Stimulated activated naive B cell treated with anti-CD40 and anti-IgM and Interleukin-4, amounts not matched to agents 10 μg/mL and 1 μg/mL and 100 μg/mL, for 72 hours (primary cell): ENCODE measurements at regions not wholly inside any gene's neighbourhood (a gene's known extent, or its start where the extent isn't known, plus 50 kb on each side); places are given as distances from the start of the nearest gene placed in this dataset.
A peak's percentile ranks its signal among the peaks of the same experiment; 100 is the strongest.
"Not testable (repeated sequence)": the region's sequence is repeated elsewhere in the genome, so short reads cannot be mapped to it uniquely, and the experiment has no call there.

ENCODE experiments used
- ATAC-seq, 2 donors: fragments of 150-1000 bp; cut with Tn5 transposase; replicated peaks; 2 replicates each; pipeline ENCODE4 v1.10.0; 2021; ENCODE audit warnings: moderate library complexity in 1 of 2
- DNase-seq: peaks from one replicate; pipeline ENCODE4 v3.0.0; 2021
- H3K27ac Mint-ChIP-seq: one replicate; pipeline ENCODE4 v1.8.0; 2022; ENCODE audit warnings: mild to moderate bottlenecking, mixed read lengths
- H3K27me3 Mint-ChIP-seq, 2 donors: one replicate each; pipeline ENCODE4 v1.8.0; 2022; ENCODE audit warnings: mixed read lengths in 2 of 2
- H3K36me3 Mint-ChIP-seq, 2 donors: one replicate each; pipeline ENCODE4 v1.8.0; 2022; ENCODE audit warnings: mixed read lengths in 2 of 2, mild to moderate bottlenecking in 1 of 2
- H3K4me1 Mint-ChIP-seq, 2 donors: one replicate each; pipeline ENCODE4 v1.8.0; 2022; ENCODE audit warnings: mixed read lengths in 2 of 2, mild to moderate bottlenecking in 1 of 2
- H3K4me3 Mint-ChIP-seq, 2 donors: one replicate each; pipeline ENCODE4 v1.8.0; 2022; ENCODE audit warnings: mild to moderate bottlenecking in 2 of 2, mixed read lengths in 2 of 2, moderate library complexity in 1 of 2
- H3K9me3 Mint-ChIP-seq, 2 donors: one replicate each; pipeline ENCODE4 v1.8.0; 2022; ENCODE audit warnings: mixed read lengths in 2 of 2, mild to moderate bottlenecking in 1 of 2

DNA sequence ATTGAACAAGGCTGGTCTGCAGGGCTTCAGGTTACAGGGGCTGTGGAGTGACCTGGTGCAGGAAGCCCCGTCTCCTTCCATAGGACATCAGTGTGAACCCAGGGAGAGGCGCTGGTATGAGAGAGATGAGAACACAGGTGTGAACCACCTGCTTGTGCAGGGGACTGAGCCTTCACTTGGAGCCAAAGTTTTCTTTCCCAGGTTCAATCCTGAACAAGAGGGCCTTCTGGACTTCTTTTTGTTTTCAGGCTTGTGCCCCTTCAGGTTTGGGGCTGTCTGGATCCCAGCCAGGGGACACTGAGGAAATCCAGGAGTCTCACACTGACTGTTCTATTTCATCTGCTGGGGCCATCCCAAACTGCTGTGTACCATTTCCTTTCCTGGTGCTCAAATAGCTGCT lies 88.6 kb downstream of the GGTLC2 start:
- not testable (repeated sequence) for H3K27me3 Mint-ChIP-seq, H3K27ac Mint-ChIP-seq, ATAC-seq, DNase-seq, H3K4me1 Mint-ChIP-seq, H3K4me3 Mint-ChIP-seq, H3K9me3 Mint-ChIP-seq, H3K36me3 Mint-ChIP-seq

DNA sequence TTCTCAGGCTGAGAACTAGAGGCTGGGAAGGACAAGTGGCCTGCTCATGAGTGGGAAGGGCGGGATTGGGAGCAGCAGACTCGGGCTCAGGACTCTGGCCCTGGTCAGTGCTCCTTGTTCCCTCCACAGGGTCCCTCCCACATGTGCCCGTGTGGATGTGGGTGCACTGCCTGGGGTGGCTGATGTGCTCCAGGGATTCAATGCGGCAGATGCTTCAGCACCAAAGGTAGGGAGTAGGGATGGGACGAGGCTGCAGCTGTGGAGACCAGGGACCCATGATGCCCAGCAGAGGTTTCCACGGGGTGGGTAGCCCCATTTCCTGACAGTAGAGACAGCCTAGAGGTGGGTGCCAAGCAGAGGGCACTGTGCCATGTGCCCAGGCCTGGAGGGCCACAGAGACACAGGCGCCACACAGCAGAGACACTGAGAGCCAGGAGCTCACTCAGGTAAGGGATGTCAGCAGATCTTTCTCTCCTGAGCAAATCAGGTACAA lies 89.5 kb downstream of the GGTLC2 start:
- no peak for ATAC-seq
- no peaks in the 10 kb centered on the region for H3K36me3 Mint-ChIP-seq
- H3K4me1 Mint-ChIP-seq: peaks cover 1 to 9% of the 10 kb centered on the region in 2 donors

DNA sequence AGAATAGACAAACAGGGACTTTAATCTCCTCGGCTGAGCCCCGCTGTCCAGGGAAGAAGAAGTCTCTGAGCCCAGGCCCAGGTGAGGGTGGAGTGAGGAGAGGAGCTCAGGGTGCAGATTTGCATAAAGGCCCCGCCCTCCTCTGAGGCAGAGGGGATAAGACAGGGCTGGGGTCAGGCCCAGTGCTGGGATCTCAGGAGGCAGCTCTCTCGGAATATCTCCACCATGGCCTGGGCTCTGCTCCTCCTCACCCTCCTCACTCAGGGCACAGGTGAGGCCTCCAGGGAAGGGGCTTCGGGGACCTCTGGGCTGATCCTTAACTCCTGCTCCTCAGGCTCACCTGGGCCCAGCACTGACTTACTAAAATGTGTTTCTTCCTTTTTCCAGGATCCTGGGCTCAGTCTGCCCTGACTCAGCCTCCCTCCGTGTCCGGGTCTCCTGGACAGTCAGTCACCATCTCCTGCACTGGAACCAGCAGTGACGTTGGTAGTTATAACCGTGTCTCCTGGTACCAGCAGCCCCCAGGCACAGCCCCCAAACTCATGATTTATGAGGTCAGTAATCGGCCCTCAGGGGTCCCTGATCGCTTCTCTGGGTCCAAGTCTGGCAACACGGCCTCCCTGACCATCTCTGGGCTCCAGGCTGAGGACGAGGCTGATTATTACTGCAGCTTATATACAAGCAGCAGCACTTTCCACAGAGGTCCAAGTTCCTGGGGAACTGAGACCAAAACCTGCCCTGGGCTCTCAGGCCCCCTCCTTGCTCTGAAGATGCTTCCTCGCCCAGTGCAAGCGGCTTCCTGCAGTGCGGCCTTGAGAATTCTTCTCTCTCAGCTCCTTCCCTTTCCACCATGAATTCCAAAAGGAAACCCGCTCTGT lies 90.2 kb downstream of the GGTLC2 start:
- ATAC-seq: peak; percentile 39 to 48
- not testable (repeated sequence) for H3K27ac Mint-ChIP-seq, H3K4me1 Mint-ChIP-seq, H3K9me3 Mint-ChIP-seq, H3K27me3 Mint-ChIP-seq, H3K4me3 Mint-ChIP-seq, H3K36me3 Mint-ChIP-seq, DNase-seq

More for the DNA sequence above, 89.5 kb downstream of the GGTLC2 start:
- H3K27ac Mint-ChIP-seq: no peak overlapping the region
- no peaks in the 10 kb centered on the region for H3K9me3 Mint-ChIP-seq
- no peak overlapping the region for H3K4me3 Mint-ChIP-seq
- DNase-seq: no peak
- peaks cover under 1 to 8% of the 10 kb centered on the region in 2 donors for H3K27me3 Mint-ChIP-seq

DNA sequence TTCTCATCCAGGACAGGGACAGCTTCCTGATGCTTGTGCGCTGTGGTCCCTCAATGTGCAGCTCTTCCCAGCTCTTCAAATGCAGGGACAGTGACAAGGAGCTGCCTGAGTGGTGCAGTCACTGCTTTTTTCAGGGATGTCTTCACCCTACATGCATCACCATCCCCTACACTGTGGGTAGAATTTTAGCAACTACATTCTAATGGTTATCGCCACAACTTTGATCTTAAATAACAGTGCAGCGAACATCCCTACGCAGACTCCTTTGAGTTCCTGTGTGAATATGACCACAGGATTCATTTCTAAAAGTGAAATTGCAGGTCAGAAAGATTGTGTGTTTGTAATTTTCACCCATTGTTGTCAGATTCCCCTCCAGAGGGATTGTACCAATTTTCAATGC lies 90.9 kb downstream of the GGTLC2 start:
- H3K4me3 Mint-ChIP-seq, ATAC-seq: not testable (repeated sequence)

DNA sequence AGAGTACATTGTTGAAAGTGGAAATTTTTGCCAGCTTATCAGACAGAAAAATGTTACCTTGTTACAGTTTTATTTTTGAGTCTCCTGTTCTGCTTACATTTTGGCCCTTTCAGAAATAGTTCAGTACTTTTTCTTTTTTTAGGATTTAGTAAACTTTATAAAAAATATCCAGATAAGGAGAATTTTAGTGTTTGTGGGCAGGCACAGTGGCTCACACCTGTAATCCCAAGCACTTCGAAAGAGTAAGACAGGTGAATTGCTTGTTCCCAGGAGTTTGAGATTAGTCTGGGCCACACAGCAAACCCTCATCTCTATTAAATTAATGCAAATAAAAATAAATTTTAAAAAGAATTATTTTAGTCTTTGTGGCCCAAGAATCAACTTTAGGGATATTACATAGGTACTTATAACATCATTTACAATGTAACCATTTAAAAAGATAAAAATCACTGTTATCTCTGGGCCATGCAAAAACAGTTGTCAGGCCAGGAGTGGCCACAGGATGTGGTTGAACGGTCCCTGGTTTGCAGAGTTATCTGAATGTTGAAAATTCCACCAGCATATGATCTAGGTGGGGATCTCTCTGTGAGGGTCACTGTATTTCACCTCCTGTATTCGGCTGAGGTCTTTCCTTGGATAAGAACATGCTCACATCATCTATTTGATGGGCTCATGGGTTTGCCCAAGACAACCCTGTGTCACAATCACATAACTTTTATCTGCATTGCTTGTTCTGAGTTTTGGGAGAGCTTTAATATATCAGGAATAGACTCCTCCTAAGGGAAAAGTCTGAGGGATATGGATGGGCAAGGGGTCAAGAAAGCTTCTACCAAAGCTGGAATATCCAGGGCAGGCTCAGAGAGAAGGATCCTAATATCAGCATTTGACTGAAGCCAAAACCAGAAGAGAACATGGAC lies 91.5 kb downstream of the GGTLC2 start:
- H3K4me1 Mint-ChIP-seq: peaks cover 1 to 9% of the 10 kb centered on the region in 2 donors
- no peak overlapping the region for H3K27ac Mint-ChIP-seq
- no peaks in the 10 kb centered on the region for H3K36me3 Mint-ChIP-seq
- peaks cover 14 to 20% of the 10 kb centered on the region in 2 donors for H3K27me3 Mint-ChIP-seq
- no peaks in the 10 kb centered on the region for H3K9me3 Mint-ChIP-seq
- no peak overlapping the region for H3K4me3 Mint-ChIP-seq
- ATAC-seq: no peak
- no peak for DNase-seq

More for the DNA sequence above, 90.9 kb downstream of the GGTLC2 start:
- not testable (repeated sequence) for H3K4me1 Mint-ChIP-seq, H3K36me3 Mint-ChIP-seq, H3K9me3 Mint-ChIP-seq, H3K27ac Mint-ChIP-seq, DNase-seq
- peaks cover 14% of the 10 kb centered on the region in 2 donors for H3K27me3 Mint-ChIP-seq

DNA sequence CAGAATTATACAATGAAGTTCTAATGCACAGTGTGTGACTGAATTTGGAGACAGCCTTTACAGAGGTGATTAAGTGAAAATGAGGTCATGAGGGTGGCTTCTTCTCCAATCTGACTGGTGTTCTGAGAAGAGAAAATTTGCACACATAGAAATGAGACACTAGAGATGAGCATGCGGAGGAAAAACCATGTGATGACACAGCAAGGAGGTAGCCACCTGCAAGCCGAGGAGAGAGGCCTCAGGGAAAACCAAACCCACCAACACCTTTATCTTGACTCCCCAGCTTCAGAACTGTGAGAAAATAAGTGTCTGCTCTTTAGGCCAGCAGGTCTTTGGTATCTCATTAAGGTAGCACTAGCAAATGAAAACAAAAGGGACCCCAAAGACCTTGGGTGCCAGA lies 93.2 kb downstream of the GGTLC2 start:
- no peaks in the 10 kb centered on the region for H3K9me3 Mint-ChIP-seq
- no peak overlapping the region for H3K27ac Mint-ChIP-seq
- peaks cover 18 to 21% of the 10 kb centered on the region in 2 donors for H3K27me3 Mint-ChIP-seq
- DNase-seq (no peak), ATAC-seq (no peak)
- no peak overlapping the region for H3K4me3 Mint-ChIP-seq
- peaks cover 3 to 10% of the 10 kb centered on the region in 2 donors for H3K4me1 Mint-ChIP-seq
- no peaks in the 10 kb centered on the region for H3K36me3 Mint-ChIP-seq

DNA sequence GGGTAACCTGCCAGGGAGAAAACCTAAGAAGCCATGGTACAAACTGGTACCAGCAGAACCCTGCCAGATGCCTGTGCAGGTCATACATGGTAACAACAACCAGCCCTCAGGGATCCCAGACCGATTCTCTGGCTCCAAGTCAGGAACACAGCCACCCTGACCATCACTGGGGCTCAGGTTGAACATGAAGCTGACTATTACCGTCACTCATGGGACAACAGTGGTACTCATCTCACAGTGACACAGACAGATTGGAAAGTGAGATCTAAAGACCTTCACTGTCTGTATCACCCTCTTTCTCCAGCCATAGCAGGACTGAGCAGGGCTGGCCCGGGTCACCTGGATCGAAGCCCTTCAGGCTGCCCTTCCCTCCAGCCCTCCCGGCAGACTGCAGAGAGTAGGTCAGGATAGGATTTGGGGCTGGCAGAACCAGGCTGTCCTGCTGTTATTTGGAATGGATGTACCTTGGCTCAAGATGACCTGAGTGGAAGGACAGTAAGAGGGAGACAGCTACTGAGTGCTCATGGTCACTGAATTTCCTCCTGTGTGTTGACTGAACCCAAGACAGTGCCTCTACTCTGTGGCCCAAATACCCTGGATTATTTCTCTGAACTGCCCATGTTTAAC lies 94.7 kb downstream of the GGTLC2 start:
- no peak overlapping the region for H3K27ac Mint-ChIP-seq
- peaks cover 18 to 29% of the 10 kb centered on the region in 2 donors for H3K27me3 Mint-ChIP-seq
- no peaks in the 10 kb centered on the region for H3K9me3 Mint-ChIP-seq
- ATAC-seq (no peak), DNase-seq (no peak)
- H3K4me1 Mint-ChIP-seq: peaks cover 11 to 22% of the 10 kb centered on the region in 2 donors
- H3K4me3 Mint-ChIP-seq: no peak overlapping the region
- H3K36me3 Mint-ChIP-seq: no peaks in the 10 kb centered on the region

DNA sequence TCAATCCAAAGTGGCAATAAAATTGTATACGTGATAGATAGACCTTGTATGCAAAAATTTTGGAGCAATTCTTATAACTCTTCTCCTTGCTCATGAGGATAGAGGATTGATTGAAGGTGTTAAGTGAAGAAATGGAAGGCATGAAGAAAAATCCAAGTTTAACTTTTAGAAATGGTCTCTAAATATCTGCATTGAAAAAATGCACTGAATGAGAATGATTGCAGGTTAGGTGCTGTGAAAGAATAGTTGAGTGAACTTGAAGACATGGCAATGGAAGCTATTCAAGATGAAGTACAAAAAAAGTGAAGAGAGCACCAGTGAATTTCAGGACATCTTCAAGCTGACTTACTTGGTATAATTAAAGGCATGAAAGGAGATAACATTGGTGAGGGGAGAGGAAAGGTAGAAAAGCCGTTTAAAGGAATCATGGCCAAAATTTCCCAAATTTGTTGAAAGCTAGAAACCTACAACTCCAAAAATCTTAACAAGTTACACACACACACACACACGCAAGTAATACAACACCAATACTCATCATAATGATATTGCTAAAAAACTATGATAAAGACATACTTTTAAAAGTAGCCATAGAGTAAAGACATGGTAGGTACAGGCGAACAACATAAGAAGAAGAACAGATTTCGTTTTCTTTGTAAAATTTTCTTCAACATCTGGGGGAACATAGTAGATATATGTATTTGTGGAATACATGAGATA lies 96.3 kb downstream of the GGTLC2 start:
- H3K27me3 Mint-ChIP-seq: peaks cover 18 to 29% of the 10 kb centered on the region in 2 donors
- H3K4me3 Mint-ChIP-seq: no peak overlapping the region
- DNase-seq (no peak), ATAC-seq (no peak)
- no peaks in the 10 kb centered on the region for H3K9me3 Mint-ChIP-seq
- H3K36me3 Mint-ChIP-seq: no peaks in the 10 kb centered on the region
- H3K4me1 Mint-ChIP-seq: peaks cover 13 to 19% of the 10 kb centered on the region in 2 donors
- H3K27ac Mint-ChIP-seq: no peak overlapping the region

DNA sequence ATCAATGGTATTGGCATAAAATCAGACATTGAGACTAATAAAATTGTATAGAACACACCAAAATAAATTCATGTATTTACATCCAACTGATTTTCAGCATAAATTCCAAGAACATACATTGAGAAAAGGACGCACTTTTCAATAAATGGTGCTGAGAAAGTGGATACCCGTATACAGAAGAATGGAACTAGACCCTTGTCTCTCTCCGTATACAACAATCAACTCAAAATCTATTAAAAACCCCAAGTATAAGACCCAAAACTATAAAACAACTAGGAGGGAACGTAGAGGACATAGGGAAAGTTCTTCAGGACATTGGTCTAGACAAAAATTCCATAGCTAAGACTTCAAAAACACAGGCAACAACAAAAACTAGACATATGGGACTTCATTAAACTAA lies 97.4 kb downstream of the GGTLC2 start:
- no peak for DNase-seq
- H3K36me3 Mint-ChIP-seq: no peaks in the 10 kb centered on the region
- H3K4me3 Mint-ChIP-seq: no peak overlapping the region
- peaks cover 18 to 29% of the 10 kb centered on the region in 2 donors for H3K27me3 Mint-ChIP-seq
- no peaks in the 10 kb centered on the region for H3K9me3 Mint-ChIP-seq
- no peak overlapping the region for H3K27ac Mint-ChIP-seq
- no peak for ATAC-seq
- H3K4me1 Mint-ChIP-seq: peaks cover 19 to 28% of the 10 kb centered on the region in 2 donors

DNA sequence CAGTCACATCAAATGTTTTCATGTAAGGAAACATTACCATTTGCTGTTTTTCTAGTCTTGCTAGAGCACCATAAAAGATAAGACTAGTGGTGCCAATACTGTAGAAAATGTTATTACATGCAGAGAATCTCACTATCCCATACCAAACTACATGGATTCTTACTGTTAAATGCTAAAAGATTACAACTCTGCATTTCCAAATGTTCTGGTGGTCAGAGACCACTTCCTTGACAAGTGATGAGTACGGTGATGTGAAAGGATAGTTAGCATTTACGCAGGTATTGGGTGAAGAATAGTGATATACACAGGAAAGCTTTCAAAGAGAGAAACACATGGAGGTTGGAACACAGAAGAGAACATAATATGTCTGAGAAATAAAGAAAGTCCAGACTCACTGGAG lies 98.2 kb downstream of the GGTLC2 start:
- Mint-ChIP-seq H3K27ac (no peak overlapping the region), H3K4me3 (no peak overlapping the region), H3K4me1 (peaks cover 27 to 36% of the 10 kb centered on the region in 2 donors), H3K27me3 (peaks cover 12 to 29% of the 10 kb centered on the region in 2 donors), H3K36me3 (no peaks in the 10 kb centered on the region), H3K9me3 (no peaks in the 10 kb centered on the region)
- no peak for ATAC-seq
- DNase-seq: no peak

DNA sequence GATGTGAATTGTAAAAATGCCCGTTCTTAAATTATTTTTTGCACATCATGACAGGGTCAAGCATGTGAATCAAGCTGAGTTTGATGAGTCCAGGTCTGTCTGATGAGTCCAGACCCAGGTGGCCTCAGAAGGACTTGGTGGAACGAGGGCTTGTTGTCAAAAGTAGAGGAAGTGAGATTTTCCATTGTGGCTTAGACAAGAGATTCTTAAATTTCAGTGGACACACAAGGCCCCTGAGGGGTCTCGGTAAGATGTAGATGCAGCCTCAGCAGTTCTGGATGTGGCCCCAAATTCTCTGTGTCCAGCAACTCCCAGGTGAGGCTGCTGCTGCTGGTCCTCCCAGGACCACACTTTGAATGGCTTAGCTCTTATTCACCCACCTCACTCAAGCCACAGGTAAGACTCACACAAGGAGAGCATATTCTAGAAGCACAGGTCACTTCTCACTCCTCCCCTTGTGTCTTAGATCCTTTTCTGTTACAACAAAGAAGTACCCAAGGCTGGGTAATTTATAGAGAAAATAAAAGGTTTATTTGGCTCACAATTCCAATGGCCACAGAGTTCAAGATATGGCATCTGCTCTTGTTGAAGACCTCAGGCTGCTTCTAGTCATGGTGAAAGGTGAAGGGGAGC lies 98.8 kb downstream of the GGTLC2 start:
- Mint-ChIP-seq H3K9me3 (no peaks in the 10 kb centered on the region), H3K27me3 (peaks cover 10 to 29% of the 10 kb centered on the region in 2 donors), H3K27ac (no peak overlapping the region), H3K36me3 (no peaks in the 10 kb centered on the region), H3K4me3 (no peak overlapping the region), H3K4me1 (peaks cover 32 to 42% of the 10 kb centered on the region in 2 donors)
- no peak for DNase-seq
- no peak for ATAC-seq

DNA sequence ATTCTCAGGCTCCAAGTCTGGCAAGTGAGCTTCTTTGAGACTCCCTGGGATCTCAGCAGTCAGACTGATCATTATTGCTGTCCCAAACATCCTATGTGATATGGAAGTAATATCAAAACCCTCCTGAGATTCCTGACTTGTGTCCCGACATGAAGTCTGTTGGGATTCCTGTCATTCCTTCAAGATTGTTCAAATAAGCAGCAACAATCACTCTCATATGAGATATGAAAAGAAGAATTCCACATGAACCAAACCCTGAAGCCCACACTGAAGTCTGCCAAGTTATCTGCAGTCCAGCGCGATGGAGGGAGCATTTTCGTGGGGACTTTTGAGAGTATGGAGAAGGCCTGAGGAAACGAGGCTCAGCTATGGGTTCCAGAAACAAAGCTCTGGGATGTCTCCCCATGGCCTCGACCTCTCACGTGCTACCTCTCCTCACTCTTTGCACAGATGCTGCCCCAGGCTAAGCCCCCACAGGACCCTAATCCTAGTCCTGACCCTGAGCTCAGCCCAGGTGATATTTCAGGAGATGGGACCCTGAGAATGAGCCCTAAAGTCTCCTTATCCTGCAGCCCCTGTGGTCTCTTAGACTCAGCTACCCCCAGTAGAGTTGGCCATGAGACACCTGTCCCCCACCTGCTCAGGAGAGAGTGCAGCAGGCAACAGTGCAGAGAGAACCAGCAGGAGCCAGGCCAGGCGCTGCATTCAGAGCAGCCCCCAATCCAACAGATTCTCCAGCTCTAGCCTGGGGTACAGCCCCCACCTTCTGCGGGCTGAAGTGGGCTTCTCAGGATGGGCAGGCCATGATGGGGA lies 100.2 kb downstream of the GGTLC2 start:
- no peak for DNase-seq
- peaks cover 32 to 44% of the 10 kb centered on the region in 2 donors for H3K4me1 Mint-ChIP-seq
- H3K4me3 Mint-ChIP-seq: no peak overlapping the region

More for the DNA sequence above, 100.2 kb downstream of the GGTLC2 start:
- Mint-ChIP-seq H3K9me3 (no peaks in the 10 kb centered on the region), H3K36me3 (no peaks in the 10 kb centered on the region), H3K27me3 (peaks cover 10 to 22% of the 10 kb centered on the region in 2 donors), H3K27ac (no peak overlapping the region)
- ATAC-seq: no peak
